Dermis blood vessel endothelial cell (primary cell): ENCODE measurements at regions not wholly inside any gene's neighbourhood (a gene's known extent, or its start where the extent isn't known, plus 50 kb on each side); places are given as distances from the start of the nearest gene placed in this dataset.

Source experiments
- DNase-seq: peaks from one replicate; pipeline ENCODE4 v3.0.0; 2010

DNA sequence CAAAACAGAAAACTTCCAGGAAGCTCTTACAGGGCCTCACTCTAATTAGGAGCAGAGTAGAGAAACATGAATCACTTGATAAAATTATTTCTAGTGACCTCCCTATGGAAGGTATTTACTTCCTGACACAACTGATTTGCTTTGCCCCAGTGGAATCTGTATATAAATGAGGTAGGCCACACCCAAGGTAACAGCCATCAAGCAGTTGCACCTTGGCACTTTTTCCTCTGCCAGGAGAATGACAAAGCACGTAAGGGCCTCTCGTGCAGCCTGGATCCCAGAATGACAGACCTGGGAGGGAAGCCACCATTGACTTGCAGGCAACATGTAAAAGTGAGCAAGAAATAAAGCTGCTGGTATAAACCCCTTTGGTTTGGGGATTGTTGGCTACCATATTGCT lies 620.0 kb upstream of the SLC39A10 start:
- no peak for DNase-seq

GRCh38 chr2:195031411-195031810 lies 625.6 kb upstream of the SLC39A10 start:
- DNase-seq: no peak

DNA sequence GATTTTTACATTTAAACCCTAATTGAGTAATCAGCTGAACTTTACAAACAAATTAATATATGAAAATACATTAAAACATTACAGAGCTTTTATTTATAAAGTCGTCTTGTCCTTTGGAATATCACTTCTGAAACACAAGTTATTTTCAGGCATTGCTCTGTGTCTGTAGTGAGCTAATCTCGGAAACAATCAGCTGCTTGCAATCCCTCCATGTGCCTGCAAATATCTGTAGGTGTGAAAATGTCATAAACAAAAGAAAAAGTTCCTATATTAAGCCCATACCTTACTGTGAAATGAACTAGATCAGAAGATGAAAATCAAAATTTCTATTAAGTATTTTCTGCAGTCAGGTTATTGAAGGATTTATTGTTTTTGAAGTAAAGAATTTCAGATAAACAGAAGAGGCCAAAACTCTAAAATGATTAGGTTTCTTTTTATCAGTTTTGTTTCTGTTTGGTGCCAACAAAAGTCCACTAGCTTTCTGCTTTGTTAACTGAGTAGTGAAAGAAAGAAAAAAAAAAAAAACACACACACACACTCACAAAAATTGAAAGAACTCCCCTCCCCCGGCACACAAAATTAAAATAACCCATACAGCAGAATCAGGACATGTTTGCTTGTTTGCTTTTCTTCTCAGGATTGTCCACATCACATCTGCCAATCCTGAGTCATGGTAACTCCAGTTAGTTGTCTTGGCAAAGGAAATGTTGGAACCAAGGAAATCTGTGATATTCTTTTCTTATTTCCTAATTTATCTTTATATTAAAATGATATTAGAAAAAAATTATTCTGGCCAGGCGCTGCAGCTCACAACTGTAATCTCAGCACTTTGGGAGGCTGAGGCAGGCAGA lies 627.0 kb upstream of the SLC39A10 start:
- no peak for DNase-seq

DNA sequence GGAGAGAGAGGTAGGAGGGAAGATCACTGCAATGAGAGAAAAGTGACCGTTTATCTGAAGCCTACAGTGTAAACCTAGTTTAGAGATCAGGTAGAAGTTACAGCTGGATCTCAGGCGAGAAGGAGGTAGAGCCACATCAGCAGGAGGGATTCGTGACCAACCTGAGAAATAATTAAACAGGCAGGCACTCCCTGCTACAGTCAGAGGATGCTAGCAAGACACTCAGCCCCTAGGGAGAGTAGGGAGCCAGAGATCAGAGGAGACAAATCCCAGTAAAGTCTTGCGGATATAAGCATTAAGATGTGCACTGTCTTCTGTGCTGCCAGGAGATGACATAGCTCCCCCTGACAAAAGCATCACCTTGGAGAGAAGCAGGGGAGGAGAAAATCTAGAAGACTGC lies 629.1 kb upstream of the SLC39A10 start:
- DNase-seq: no peak

- DNase-seq: no peak
These were observed 630.8 kb upstream of the SLC39A10 start for GRCh38 chr2:195026261-195026660.

DNA sequence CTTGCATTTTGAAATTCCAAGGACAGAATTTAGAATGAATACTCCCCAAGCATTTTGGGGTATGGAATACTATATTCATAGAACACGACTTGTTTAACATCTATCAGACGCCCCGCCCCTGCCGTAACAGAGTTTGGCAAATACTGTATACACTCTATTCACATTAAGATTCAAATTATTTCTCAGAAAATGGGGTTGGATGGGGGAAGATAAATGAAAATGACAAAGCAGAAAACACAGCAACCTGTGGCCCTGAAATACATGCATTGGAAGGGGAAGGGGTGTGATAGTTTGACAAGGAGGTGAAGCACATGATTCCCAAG lies 634.6 kb upstream of the SLC39A10 start:
- no peak for DNase-seq

- no peak for DNase-seq
These were observed 635.1 kb upstream of the SLC39A10 start for GRCh38 chr2:195021711-195022507.

- DNase-seq: no peak
These were observed 638.6 kb upstream of the SLC39A10 start for GRCh38 chr2:195018462-195018861.

DNA sequence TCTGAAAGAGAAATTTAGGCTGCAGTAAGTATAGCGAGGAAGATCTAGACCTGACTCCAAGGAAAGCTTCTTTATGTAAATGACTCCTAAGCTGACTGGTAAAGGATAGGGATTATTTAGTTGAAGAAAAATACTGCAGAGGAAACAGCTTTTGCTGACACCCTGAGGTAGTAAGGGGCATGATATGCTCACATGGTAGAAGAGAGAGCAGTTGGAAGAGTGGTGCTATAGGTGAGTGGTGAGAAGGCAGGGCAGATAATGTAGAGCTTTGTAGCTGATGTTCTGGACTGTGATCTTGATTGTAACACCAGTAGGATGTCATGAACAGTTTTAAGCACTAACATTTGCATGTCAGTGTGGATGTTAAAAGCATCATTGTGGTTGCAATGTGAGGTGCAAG lies 639.1 kb upstream of the SLC39A10 start:
- no peak for DNase-seq

- no peak for DNase-seq
These were observed 640.2 kb upstream of the SLC39A10 start for GRCh38 chr2:195016841-195017240.

DNA sequence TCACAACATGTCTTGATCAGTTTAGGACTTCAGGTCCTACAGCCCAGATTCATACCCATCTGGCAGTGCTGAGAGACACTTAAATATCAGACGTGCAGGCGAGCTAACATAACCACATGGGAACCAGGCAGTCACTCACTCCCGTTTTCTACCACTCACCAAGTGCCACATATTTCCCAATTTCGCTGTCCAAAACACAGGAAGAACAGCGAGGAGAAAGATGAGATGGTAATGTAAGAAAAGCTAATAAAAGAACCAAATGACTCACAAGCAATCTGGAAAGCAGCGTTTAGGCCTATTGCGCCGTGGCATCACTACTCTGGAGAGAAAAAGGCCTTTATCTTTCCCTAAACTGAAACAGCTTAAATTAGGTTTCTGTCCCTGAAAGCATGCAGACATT lies 647.8 kb upstream of the SLC39A10 start:
- DNase-seq: no peak

- no peak for DNase-seq
These were observed 650.2 kb upstream of the SLC39A10 start for GRCh38 chr2:195006856-195007255.

- no peak for DNase-seq
These were observed 653.0 kb upstream of the SLC39A10 start for GRCh38 chr2:195003881-195004471.

- DNase-seq: no peak
These were observed 655.1 kb upstream of the SLC39A10 start for GRCh38 chr2:195001924-195002323.

DNA sequence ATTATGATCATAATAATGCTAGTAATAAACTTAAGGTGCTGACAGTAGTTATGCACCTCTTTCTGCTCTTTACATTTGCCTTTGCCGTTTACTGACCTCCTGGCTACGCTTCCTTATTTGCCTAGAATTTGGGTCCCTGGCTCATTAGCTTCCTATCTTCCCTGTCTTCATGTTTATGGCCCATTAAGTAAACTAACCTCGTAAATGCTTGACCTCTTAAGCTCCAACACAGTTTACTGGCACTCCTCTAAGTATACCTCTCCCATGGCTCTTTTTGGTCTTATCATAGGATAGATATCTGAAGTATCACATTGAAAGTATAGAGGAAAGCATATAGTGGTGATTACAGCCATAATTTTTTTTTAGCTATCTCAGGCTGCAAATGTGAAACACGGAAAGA lies 657.3 kb upstream of the SLC39A10 start:
- no peak for DNase-seq

- no peak for DNase-seq
These were observed 664.4 kb upstream of the SLC39A10 start for GRCh38 chr2:194992648-194993047.

DNA sequence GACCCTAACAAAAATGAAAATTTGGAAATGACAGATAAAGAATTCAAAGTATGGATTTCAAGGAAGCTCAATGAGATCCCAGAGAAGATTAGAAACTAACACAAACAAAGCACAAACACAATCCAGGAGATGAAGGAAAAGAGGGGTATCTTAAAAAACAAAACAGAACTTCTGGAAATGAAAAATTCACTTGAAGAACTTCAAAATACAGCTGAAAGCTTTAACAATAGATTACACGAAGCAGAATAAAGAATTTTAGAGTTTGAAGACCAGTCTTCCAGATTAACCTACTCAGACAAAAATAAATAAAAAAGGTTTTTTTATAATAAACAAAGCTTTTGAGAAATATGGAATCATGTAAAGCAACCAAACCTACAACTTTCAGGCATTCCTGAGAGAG lies 671.8 kb upstream of the SLC39A10 start:
- no peak for DNase-seq

DNA sequence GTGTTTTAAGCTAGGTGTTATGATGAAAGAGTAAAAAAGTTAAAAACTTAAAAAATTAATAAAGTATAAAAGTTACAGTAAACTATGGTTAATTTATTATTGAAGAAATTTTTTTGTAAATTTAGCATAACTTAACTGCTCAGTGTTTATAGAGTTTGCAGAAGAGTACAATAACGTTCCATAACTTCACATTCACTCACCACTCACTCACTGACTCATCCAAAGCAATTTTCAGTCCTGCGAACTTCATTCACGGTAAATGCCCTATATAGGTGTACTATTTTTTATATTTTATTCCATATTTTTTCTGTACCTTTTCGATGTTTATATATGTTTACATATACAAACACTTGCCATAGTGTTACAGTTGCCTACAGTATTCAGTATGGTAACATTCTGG lies 694.8 kb upstream of the SLC39A10 start:
- no peak for DNase-seq

DNA sequence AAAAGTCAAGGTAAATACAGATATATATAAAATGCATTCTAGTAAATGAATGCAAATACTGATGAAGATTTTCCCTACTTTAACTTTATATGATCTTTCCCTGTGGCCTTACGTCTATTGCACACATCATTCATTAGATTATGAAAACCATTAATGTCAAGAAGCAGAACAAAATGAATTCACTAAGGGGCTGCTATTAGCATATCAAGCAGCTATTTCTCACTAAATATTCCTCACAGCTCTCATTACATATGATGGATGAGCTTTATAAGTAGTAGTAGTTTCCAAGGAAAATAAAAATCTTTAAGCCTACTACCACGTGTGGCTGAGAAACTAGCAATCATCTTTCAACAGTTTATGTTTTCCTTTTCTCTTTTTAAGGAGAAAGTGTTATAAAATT lies 702.8 kb upstream of the SLC39A10 start:
- DNase-seq: no peak

GRCh38 chr2:194946826-194947225 lies 710.2 kb upstream of the SLC39A10 start:
- no peak for DNase-seq

DNA sequence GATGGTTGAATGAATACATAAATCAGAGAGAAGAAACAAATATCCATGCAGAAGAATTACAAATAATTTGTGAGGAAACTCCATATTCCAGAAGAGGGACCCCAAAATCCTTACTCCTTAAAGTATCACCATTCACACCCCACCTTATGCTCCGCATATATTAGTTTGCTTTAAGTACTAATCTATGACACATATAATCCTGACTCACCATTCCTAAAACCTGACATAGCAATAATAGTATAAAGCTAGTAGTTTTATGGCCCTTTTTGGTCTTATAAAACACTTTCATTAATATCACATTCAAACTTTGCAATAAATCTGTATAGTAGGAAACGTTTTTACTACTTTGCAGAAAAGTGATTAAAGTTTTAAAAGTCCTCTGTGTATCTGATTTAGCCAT lies 719.0 kb upstream of the SLC39A10 start:
- DNase-seq: no peak

- no peak for DNase-seq
These were observed 729.5 kb upstream of the SLC39A10 start for GRCh38 chr2:194927489-194927888.

GRCh38 chr2:194926873-194927272 lies 730.2 kb upstream of the SLC39A10 start:
- DNase-seq: no peak

GRCh38 chr2:194925742-194926141 lies 731.3 kb upstream of the SLC39A10 start:
- DNase-seq: no peak
